Glutamatergic neuron (in vitro differentiated cells): ENCODE measurements at regions not wholly inside any gene's neighbourhood (a gene's known extent, or its start where the extent isn't known, plus 50 kb on each side); places are given as distances from the start of the nearest gene placed in this dataset.

Source experiments
- DNase-seq: peaks from one replicate; pipeline ENCODE4 v3.0.0; 2022
- H3K27ac Mint-ChIP-seq: one replicate; pipeline ENCODE4 v1.8.0; 2020; ENCODE audit warnings: mild to moderate bottlenecking, mixed read lengths, inconsistent platforms; ENCODE audit not compliant: unreplicated experiment
- H3K27me3 Mint-ChIP-seq: one replicate; pipeline ENCODE4 v1.8.0; 2020; ENCODE audit warnings: mild to moderate bottlenecking, moderate library complexity, mixed read lengths, inconsistent platforms; ENCODE audit not compliant: unreplicated experiment
- H3K36me3 Mint-ChIP-seq: one replicate; pipeline ENCODE4 v1.8.0; 2020; ENCODE audit warnings: mild to moderate bottlenecking, mixed read lengths, inconsistent platforms; ENCODE audit not compliant: unreplicated experiment
- H3K4me1 Mint-ChIP-seq: one replicate; pipeline ENCODE4 v1.8.0; 2020; ENCODE audit warnings: mild to moderate bottlenecking, low read depth, mixed read lengths, inconsistent platforms; ENCODE audit not compliant: unreplicated experiment
- H3K4me3 Mint-ChIP-seq: one replicate; pipeline ENCODE4 v1.8.0; 2020; ENCODE audit warnings: mild to moderate bottlenecking, mixed read lengths, inconsistent platforms; ENCODE audit not compliant: unreplicated experiment
- H3K9me3 Mint-ChIP-seq: one replicate; pipeline ENCODE4 v1.8.0; 2020; ENCODE audit warnings: mild to moderate bottlenecking, moderate library complexity, mixed read lengths, inconsistent platforms; ENCODE audit not compliant: unreplicated experiment
- TF ChIP-seq, protein P1 (sequence below): fragments of 200-600 bp; sonication (generic); IDR thresholded peaks from one replicate; pipeline ENCODE4 v1.5.0; 2021; ENCODE audit not compliant: partially characterized antibody, unreplicated experiment

DNA sequence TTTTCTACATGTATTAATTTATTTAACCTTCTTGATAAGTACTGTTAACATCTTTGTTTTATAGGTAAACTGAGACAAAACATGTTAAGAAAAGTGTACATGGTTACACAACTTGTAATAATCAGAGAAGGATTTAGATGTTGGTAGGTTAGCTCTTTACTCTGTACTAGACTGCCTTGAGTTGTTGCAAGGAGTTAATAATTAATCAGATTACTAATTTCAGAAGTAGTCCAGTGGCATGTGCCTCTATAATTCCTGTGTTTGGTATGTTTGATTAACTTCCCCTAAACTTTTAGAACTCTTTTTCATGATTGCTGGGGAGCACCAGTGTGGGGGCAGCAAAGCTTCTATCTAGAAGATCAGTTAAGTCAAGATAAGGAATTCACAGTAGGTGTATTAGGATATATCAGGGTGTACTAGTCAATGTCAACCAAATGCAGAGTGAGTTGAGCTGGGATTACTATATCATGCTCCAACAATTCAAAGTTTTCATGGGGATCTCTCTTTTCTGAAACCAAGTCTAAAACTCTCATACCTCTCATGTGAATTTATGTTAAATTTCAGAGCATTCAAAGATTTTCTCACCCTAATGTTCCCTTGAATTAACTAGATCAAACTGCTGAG lies 129.7 kb upstream of the AHI1 start:
- TF ChIP-seq, protein P1, sequence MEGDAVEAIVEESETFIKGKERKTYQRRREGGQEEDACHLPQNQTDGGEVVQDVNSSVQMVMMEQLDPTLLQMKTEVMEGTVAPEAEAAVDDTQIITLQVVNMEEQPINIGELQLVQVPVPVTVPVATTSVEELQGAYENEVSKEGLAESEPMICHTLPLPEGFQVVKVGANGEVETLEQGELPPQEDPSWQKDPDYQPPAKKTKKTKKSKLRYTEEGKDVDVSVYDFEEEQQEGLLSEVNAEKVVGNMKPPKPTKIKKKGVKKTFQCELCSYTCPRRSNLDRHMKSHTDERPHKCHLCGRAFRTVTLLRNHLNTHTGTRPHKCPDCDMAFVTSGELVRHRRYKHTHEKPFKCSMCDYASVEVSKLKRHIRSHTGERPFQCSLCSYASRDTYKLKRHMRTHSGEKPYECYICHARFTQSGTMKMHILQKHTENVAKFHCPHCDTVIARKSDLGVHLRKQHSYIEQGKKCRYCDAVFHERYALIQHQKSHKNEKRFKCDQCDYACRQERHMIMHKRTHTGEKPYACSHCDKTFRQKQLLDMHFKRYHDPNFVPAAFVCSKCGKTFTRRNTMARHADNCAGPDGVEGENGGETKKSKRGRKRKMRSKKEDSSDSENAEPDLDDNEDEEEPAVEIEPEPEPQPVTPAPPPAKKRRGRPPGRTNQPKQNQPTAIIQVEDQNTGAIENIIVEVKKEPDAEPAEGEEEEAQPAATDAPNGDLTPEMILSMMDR: no peak
- H3K27me3 Mint-ChIP-seq: no peaks in the 10 kb centered on the region
- no peaks in the 10 kb centered on the region for H3K4me1 Mint-ChIP-seq
- no peak overlapping the region for H3K27ac Mint-ChIP-seq
- no peaks in the 10 kb centered on the region for H3K9me3 Mint-ChIP-seq
- no peaks in the 10 kb centered on the region for H3K36me3 Mint-ChIP-seq
- H3K4me3 Mint-ChIP-seq: no peak overlapping the region
- DNase-seq: no peak

DNA sequence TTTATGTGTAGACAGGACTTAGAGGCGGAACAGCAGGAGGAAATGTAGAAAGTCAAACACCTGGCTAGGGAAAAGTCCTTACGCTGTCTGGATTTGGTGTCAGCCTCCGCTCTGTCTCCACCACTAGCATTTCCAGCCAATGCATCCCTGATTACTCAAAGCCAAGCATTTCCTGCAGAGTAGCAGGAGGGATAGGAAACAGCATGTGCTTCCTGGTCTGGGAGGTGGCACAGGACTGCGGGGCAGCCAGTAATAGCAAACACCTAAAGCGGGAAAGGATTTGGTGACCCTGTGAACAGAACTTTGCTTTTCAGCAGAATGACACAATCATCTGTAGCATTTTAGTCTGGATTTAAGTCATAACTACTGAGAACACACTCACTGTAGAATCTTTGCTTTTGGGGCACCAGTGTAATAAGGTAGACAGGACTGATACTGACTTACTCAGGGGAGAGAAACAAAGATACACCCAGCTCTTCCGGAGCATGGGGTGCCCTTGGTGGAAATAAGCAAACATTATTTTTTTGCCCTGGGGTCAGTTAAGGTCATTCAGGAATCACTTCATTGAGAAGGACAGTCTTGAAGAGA lies 133.3 kb upstream of the AHI1 start:
- TF ChIP-seq, protein P1: no peak
- Mint-ChIP-seq H3K27ac (no peak overlapping the region), H3K36me3 (no peaks in the 10 kb centered on the region), H3K27me3 (no peaks in the 10 kb centered on the region), H3K4me3 (no peak overlapping the region), H3K9me3 (no peaks in the 10 kb centered on the region), H3K4me1 (no peaks in the 10 kb centered on the region)
- DNase-seq: no peak

DNA sequence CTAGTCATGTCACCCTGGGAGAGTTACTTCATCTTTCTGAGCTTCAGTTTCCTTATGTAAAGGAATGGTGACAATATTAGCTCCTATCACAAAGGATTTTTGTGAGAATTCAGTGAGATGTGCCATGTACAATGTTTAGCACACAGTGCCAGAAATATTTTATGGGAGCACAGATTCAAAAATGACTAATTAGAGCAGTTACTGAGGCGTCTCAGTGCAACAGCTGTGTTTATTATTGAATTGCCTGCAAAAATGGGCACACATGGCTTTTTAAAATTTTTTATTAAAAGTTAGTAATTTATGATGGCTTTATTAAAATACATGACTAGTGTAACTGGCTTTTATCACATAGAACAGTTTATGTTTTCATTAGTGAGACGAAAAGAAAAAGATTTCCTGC lies 134.3 kb upstream of the AHI1 start:
- no peak overlapping the region for H3K4me3 Mint-ChIP-seq
- no peaks in the 10 kb centered on the region for H3K27me3 Mint-ChIP-seq
- no peaks in the 10 kb centered on the region for H3K9me3 Mint-ChIP-seq
- no peaks in the 10 kb centered on the region for H3K4me1 Mint-ChIP-seq
- H3K27ac Mint-ChIP-seq: no peak overlapping the region
- no peak for DNase-seq
- H3K36me3 Mint-ChIP-seq: no peaks in the 10 kb centered on the region
- TF ChIP-seq, protein P1: no peak

DNA sequence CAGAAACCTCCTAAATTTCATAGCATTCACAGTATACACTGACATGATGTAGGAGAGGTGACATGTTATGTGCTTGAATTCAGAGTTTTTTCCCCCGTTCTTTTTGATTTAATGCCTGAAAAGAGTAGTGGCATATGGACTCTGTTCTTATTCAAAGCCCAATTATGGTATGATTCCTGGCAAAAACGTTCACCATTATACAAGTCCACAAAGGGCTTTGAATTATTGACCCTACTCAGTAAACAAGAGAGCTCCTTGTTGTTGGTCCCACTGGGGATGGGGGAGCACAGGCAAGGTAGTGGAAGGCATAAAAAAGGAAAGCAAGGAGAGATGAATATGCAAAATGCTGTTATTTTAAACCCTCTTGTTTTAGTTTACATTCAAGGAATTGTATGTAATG lies 136.0 kb upstream of the AHI1 start:
- Mint-ChIP-seq H3K4me1 (no peaks in the 10 kb centered on the region), H3K27me3 (no peaks in the 10 kb centered on the region), H3K36me3 (no peaks in the 10 kb centered on the region), H3K9me3 (no peaks in the 10 kb centered on the region), H3K4me3 (no peak overlapping the region), H3K27ac (no peak overlapping the region)
- no peak for DNase-seq
- TF ChIP-seq, protein P1: no peak

DNA sequence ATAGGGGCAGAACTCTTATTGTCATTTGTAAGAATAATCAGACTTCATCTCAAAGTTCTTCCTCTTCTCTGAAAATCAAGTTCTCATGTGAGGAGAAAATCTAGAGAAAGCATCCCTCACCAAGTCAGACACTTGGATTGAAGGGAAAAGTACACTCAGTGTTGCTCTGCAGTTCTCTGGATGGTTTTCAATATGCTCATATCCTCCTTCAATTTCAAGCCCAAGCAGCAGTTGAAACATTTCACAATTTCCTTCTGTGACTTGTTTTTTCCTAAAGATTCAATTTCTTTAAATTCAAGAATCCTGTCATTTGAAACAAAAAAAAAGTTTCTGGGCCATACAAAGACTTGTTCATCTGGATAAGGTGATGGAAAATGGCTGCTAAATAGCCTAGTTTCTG lies 140.2 kb upstream of the AHI1 start:
- no peak overlapping the region for H3K27ac Mint-ChIP-seq
- TF ChIP-seq, protein P1: no peak
- no peaks in the 10 kb centered on the region for H3K36me3 Mint-ChIP-seq
- H3K27me3 Mint-ChIP-seq: no peaks in the 10 kb centered on the region
- H3K4me3 Mint-ChIP-seq: no peak overlapping the region
- no peak for DNase-seq
- no peaks in the 10 kb centered on the region for H3K9me3 Mint-ChIP-seq
- H3K4me1 Mint-ChIP-seq: no peaks in the 10 kb centered on the region
